Hepatocyte (in vitro differentiated cells): ENCODE measurements at regions not wholly inside any gene's neighbourhood (a gene's known extent, or its start where the extent isn't known, plus 50 kb on each side); places are given as distances from the start of the nearest gene placed in this dataset.

Source experiments
- CTCF ChIP-seq: fragments of 200-600 bp; sonication (generic); IDR thresholded peaks from 2 replicates; pipeline ENCODE4 v1.5.1; 2016; ENCODE audit warnings: antibody characterized with exemption, mild to moderate bottlenecking; ENCODE audit not compliant: poor library complexity
- EZH2 ChIP-seq: fragments of 200-600 bp; sonication (generic); IDR thresholded peaks from 2 replicates; pipeline ENCODE4 v1.6.1; 2016; ENCODE audit warnings: antibody characterized with exemption, mild to moderate bottlenecking, borderline replicate concordance
- EZH2phosphoT487 ChIP-seq: fragments of 200-600 bp; sonication (generic); IDR thresholded peaks from one replicate; pipeline ENCODE4 v1.6.1; 2018; ENCODE audit warnings: antibody characterized with exemption, mild to moderate bottlenecking, low read depth, moderate library complexity; ENCODE audit not compliant: unreplicated experiment, severe bottlenecking

GRCh38 chr9:18163146-18163545 is 310.8 kb upstream of the ADAMTSL1 start:
- no peak for TF ChIP-seq CTCF
- TF ChIP-seq EZH2: no peak
- TF ChIP-seq EZH2phosphoT487: no peak
